IgD-negative memory B cell (primary cell): ENCODE measurements at regions not wholly inside any gene's neighbourhood (a gene's known extent, or its start where the extent isn't known, plus 50 kb on each side); places are given as distances from the start of the nearest gene placed in this dataset.
"Not testable (repeated sequence)": the region's sequence is repeated elsewhere in the genome, so short reads cannot be mapped to it uniquely, and the experiment has no call there.

Experiments used
- H3K27ac Mint-ChIP-seq, 3 donors: one replicate each; pipeline ENCODE4 v1.8.0; 2020 to 2022; ENCODE audit warnings: mild to moderate bottlenecking in 3 of 3, mixed read lengths in 3 of 3, moderate library complexity in 1 of 3
- H3K27me3 Mint-ChIP-seq: one replicate; pipeline ENCODE4 v1.8.0; 2021; ENCODE audit warnings: mixed read lengths
- H3K36me3 Mint-ChIP-seq: one replicate; pipeline ENCODE4 v1.8.0; 2020; ENCODE audit warnings: mild to moderate bottlenecking, mixed read lengths
- H3K4me1 Mint-ChIP-seq, 3 donors: one replicate each; pipeline ENCODE4 v1.8.0; 2020 to 2022; ENCODE audit warnings: mixed read lengths in 3 of 3, mild to moderate bottlenecking in 1 of 3
- H3K4me3 Mint-ChIP-seq, 4 donors: one replicate each; pipeline ENCODE4 v1.8.0; 2020 to 2022; ENCODE audit warnings: mild to moderate bottlenecking in 4 of 4, mixed read lengths in 4 of 4, moderate library complexity in 3 of 4
- H3K9me3 Mint-ChIP-seq, 3 donors: one replicate each; pipeline ENCODE4 v1.8.0; 2020 to 2021; ENCODE audit warnings: mixed read lengths in 3 of 3, mild to moderate bottlenecking in 1 of 3

DNA sequence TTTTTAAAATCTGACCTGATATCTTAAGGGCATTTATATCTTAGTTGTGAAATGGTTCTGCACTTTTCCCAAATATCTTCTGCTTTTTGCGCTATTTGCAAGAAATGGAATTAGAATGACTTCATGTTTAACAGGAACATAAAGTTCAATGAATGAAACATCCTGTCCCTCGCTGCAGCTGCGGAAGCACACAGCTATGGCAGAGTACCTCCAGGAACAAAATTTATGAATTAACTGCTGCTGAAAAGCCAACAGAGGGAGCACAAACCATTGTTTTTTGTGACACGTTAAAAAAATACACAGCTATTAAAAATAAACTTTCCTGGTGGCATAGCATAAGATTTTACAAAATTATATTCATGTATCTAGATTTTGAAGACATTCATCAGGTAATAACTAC, 404.4 kb upstream of the MDFIC2 start:
- Mint-ChIP-seq H3K4me3 (no peak overlapping the region), H3K9me3 (peaks cover 5 to 12% (median 7%) of the 10 kb centered on the region in 3 donors), H3K27ac (no peak overlapping the region), H3K36me3 (no peaks in the 10 kb centered on the region), H3K4me1 (peaks cover 0 to 1% (median 0%) of the 10 kb centered on the region in 3 donors), H3K27me3 (peaks cover 8% of the 10 kb centered on the region)

DNA sequence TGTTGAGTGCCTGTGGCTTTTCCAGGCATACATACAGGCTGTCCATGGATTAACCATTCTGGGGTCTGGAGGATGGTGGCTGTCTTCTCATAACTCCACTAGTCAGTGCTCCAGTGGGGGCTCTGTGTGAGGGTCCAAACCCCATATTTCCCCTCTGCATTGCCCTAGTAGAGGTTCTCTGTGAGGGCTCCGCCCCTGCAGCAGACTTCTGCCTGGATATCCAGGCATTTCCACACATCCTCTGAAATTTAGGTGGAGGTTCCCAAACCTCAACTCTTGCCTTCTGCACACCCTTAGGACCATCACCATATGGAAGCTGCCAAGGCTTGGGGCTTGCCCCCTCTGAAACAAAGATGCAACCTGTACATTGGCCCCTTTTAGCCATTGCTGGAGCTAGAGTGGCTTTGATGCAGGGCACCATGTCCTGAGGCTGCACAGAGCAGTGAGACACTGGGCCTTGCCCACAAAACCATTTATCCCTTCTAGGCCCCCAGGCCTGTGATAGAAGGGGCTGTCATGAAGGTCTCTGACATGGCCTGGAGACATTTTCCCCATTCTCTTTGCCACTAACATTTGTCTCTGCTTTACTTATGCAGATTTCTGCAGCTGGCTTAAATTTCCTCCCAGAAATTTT, 400.1 kb upstream of the MDFIC2 start:
- peaks cover 8 to 12% (median 11%) of the 10 kb centered on the region in 3 donors for H3K9me3 Mint-ChIP-seq
- no peak overlapping the region for H3K4me3 Mint-ChIP-seq
- peaks cover 4% of the 10 kb centered on the region for H3K27me3 Mint-ChIP-seq
- H3K36me3 Mint-ChIP-seq, result no peaks in the 10 kb centered on the region
- H3K27ac Mint-ChIP-seq, result no peak overlapping the region
- peaks cover 0 to 1% (median 0%) of the 10 kb centered on the region in 3 donors for H3K4me1 Mint-ChIP-seq

DNA sequence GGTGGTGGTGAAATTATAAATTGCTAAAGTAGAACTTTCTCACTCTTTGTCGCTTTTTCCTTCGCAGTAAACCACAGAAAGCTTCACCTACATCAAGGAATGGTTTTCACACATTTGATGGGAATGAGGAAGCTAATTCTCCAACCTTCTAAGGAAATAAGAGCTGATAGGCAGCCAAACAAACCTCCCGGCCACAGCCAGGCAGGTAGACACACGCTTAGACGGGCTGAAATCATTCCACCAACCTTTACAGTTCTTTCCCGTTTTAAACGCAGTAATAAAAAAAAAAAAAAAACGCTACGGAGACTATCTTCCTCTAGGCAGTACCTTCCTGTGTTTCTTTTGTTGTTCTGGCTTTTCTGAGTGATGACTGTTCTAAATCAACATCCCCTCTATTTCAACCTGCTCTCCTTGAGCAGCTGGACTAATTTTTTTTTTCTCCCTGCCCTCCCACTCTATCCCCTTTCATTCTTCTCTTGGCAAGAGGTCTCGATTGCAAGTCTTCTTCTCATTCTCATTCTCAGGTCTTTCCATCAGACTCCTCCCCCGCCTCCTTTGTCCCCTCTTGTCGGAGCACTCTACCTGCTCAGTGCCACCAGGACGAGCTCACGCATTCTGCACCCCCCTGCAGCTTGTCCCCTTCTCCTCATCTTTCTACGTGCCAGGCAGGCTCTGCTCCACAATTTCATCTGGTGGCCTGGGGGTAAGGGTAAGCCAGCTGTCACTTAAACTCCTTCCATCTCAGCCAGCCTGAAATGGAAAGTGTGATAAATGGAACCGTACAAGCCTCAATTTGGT, 391.1 kb upstream of the MDFIC2 start:
- H3K4me3 Mint-ChIP-seq, result no peak overlapping the region
- peaks cover 4% of the 10 kb centered on the region for H3K27me3 Mint-ChIP-seq
- no peak overlapping the region for H3K27ac Mint-ChIP-seq
- H3K4me1 Mint-ChIP-seq, result no peaks in the 10 kb centered on the region
- H3K9me3 Mint-ChIP-seq, result peaks cover 0 to 5% (median 0%) of the 10 kb centered on the region in 3 donors
- no peaks in the 10 kb centered on the region for H3K36me3 Mint-ChIP-seq

DNA sequence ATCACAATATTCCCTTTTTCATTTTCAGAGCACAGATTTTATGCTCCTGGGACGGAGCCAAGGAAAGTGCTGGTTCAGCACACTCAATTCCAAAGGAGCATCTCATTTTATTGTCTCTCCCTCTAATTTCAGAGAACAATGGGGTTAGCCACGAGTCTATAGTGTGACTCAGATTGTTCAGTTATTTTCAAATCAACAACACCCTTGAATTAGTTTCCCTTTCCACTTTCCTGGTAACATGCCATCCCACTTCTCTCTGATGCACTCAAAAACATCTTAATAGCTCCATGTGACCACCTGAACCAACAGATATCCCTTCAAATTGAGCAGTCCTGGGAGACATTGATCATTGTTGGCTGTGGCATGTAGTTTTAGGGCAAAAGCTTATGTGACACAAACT, 389.7 kb upstream of the MDFIC2 start:
- Mint-ChIP-seq H3K4me1 (no peaks in the 10 kb centered on the region), H3K9me3 (peaks cover 0 to 5% (median 0%) of the 10 kb centered on the region in 3 donors), H3K27me3 (peaks cover 7% of the 10 kb centered on the region), H3K27ac (no peak overlapping the region), H3K4me3 (no peak overlapping the region), H3K36me3 (no peaks in the 10 kb centered on the region)

DNA sequence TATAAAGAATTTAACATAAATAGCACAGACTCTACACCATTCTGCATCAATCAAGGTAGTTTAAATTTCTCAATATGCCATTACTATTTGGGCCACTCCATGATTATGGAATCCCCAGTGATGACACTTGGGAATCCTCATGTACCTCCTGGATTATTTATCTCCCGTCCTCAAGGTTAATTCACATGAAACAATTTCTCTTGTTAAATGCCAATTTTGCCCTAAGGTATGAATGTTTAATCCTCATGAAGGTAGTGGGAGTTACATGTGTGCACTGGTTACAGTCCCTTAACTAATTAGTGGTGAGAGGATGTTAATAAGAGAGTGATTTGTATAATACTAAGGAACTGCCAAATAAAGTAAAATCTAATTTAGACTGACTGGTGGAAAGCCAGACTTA, 372.3 kb upstream of the MDFIC2 start:
- Mint-ChIP-seq H3K27me3 (peaks cover 7% of the 10 kb centered on the region), H3K36me3 (no peaks in the 10 kb centered on the region), H3K4me3 (no peak overlapping the region), H3K9me3 (peaks cover 1 to 5% (median 2%) of the 10 kb centered on the region in 3 donors), H3K27ac (no peak overlapping the region), H3K4me1 (no peaks in the 10 kb centered on the region)

DNA sequence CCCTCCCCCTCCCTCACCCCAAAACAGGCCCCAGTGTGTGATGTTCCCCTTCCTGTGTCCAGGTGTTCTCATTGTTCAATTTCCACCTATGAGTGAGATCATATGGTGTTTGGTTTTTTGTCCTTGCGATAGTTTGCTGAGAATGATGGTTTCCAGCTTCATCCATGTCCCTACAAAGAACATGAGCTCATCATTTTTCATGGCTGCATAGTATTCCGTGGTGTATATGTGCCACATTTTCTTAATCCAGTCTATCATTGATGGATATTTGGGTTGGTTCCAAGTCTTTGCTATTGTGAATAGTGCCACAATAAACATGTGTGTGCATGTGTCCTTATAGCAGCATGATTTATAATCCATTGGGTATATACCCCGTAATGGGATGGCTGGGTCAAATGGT, 363.4 kb upstream of the MDFIC2 start:
- H3K9me3 Mint-ChIP-seq, result peaks cover 3 to 14% (median 4%) of the 10 kb centered on the region in 3 donors
- not testable (repeated sequence) for H3K4me1 Mint-ChIP-seq, H3K4me3 Mint-ChIP-seq

DNA sequence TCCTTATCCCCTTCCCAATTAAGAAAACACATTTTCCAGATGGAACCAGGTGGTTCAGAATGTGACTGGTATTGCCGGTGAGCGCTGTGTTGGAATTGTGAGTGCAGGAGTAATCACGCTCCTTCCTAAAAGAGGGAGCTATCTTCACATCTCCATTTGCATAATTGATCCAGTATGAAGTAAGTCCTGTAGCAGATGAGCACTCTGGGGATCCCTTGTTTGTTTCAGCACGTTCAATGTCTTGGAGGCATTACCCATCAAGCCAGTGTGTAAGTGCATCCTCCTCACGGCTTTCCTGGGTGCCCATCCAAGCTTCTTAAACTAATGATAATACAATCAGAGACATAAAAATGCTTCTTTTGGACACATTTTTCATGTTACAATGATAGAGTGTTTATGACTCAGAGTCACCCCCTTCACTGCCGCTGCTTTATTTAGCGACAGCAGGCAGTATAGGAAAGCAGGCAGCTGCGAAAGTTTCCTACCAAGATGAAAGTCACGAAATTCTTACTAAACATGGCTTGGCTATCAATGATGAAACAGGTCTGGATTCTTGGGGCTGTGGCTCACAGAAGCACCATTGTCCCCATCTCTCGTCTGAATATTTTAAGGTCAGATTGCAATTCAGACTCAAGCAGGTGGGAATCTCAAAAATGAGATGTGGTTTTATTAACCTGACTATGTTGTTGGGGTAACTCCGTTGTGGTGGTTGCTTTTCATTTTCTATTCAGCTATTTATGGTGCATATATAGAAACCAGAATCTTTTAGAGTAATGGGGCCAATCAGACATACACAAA, 346.3 kb upstream of the MDFIC2 start:
- H3K9me3 Mint-ChIP-seq, result peaks cover 0 to 9% (median 5%) of the 10 kb centered on the region in 3 donors
- peaks cover 3% of the 10 kb centered on the region for H3K27me3 Mint-ChIP-seq
- no peak overlapping the region for H3K27ac Mint-ChIP-seq
- H3K36me3 Mint-ChIP-seq, result peaks cover 2% of the 10 kb centered on the region
- H3K4me3 Mint-ChIP-seq, result no peak overlapping the region
- H3K4me1 Mint-ChIP-seq, result no peaks in the 10 kb centered on the region

More for the DNA sequence above, 363.4 kb upstream of the MDFIC2 start:
- not testable (repeated sequence) for H3K36me3 Mint-ChIP-seq, H3K27me3 Mint-ChIP-seq, H3K27ac Mint-ChIP-seq

DNA sequence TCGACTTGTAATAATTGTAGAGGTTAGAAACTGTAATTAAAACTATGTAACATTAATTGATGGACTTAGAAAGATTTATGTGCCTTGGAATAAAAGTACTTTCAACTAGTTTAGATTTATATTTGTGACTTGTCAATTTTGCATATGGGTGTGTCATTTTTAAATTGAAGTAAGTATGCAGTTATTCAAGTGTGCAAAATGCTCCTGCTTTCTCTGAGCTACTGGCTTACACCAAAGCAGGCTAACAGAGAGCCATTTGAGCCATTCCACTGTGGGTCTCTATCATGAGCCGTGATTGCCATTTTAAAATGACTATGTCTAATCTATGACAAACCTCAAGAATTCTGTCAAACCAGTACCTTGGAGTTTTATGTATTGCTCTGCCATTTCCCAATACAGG, 345.0 kb upstream of the MDFIC2 start:
- H3K27me3 Mint-ChIP-seq, result peaks cover 3% of the 10 kb centered on the region
- H3K36me3 Mint-ChIP-seq, result peaks cover 2% of the 10 kb centered on the region
- no peaks in the 10 kb centered on the region for H3K4me1 Mint-ChIP-seq
- H3K27ac Mint-ChIP-seq, result no peak overlapping the region
- no peak overlapping the region for H3K4me3 Mint-ChIP-seq
- peaks cover 0 to 9% (median 5%) of the 10 kb centered on the region in 3 donors for H3K9me3 Mint-ChIP-seq

DNA sequence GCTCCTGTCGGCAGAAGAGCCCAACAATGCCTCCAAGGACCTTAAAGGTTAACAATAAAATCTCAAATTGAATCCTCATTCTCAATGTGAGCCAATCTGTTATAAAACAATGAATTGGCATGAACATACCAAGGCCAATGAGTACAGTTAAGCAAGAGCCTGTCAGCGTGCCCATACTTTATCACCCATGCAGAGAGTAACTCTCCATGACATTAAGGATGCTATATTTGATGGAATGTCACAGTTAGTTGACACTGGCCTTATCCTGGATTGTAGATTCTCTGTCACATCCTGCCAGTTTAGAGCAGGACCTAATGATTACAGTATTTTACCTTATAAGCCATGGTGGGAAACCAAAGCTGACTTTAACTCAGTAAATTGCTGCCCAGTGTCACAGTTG, 335.4 kb upstream of the MDFIC2 start:
- Mint-ChIP-seq H3K9me3 (peaks cover 2 to 15% (median 7%) of the 10 kb centered on the region in 3 donors), H3K4me1 (no peaks in the 10 kb centered on the region), H3K27ac (no peak overlapping the region), H3K27me3 (peaks cover 2% of the 10 kb centered on the region), H3K36me3 (no peaks in the 10 kb centered on the region), H3K4me3 (no peak overlapping the region)

DNA sequence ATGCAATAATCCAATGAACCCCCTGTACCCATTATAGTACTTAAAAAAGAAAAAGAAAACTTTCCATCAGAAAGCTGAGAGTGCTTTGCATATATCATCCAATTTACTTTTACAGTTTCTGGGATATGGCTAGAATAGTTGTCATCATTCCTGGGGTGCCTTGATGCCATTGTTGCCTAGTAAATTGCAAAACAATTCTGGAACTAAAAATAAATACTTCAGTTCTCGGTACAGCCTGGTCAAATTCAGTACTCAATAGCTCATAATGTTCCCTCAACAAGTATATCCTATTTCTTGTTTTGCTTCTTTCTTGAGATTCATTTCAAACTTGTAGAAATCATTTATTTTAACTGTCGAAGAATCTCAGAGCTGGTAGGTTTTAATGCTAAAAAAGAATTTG, 334.7 kb upstream of the MDFIC2 start:
- H3K27me3 Mint-ChIP-seq, result peaks cover 2% of the 10 kb centered on the region
- H3K27ac Mint-ChIP-seq, result no peak overlapping the region
- no peaks in the 10 kb centered on the region for H3K4me1 Mint-ChIP-seq
- H3K9me3 Mint-ChIP-seq, result peaks cover 2 to 15% (median 7%) of the 10 kb centered on the region in 3 donors
- H3K36me3 Mint-ChIP-seq, result no peaks in the 10 kb centered on the region
- no peak overlapping the region for H3K4me3 Mint-ChIP-seq

DNA sequence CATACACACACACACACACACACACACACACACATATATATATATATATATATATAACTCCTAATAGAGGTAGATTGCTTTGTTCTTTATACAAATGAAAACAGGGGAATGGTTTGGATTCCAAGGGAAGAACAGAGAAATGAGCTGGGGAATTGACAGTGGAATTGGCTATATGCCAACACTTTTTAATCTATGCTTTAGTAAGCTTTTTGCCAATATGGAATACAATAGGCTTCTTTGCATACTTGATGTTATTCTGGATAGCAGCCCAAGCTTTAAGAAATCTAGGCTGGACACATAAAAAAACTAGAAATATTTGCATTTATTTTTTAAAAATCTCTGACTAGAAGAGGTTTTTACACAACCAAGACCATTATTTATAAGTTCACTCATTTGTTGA, 334.2 kb upstream of the MDFIC2 start:
- Mint-ChIP-seq H3K4me1 (no peaks in the 10 kb centered on the region), H3K9me3 (peaks cover 0 to 15% (median 7%) of the 10 kb centered on the region in 3 donors), H3K36me3 (no peaks in the 10 kb centered on the region), H3K4me3 (no peak overlapping the region), H3K27ac (no peak overlapping the region), H3K27me3 (no peaks in the 10 kb centered on the region)

DNA sequence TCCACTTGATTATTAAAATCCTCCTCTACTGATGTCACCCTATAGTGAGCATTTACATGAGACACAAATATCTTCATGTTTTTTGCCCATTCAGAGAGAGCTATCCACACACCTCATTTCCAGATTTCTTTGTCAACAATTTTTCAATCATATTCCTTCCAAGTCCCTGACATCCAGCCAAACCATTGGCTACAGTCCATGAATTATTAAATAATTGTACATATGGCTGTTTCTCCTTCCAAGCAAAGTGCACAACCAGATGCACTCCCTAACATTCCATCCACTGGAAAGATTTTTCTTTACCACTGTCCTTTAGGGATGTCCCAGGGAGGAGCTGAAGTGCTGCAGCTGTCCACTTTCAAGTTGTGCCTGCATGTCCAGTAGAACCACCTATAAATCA, 328.0 kb upstream of the MDFIC2 start:
- no peak overlapping the region for H3K4me3 Mint-ChIP-seq
- peaks cover 1% of the 10 kb centered on the region for H3K27me3 Mint-ChIP-seq
- H3K4me1 Mint-ChIP-seq, result no peaks in the 10 kb centered on the region
- H3K27ac Mint-ChIP-seq, result no peak overlapping the region
- no peaks in the 10 kb centered on the region for H3K36me3 Mint-ChIP-seq
- peaks cover 5 to 17% (median 8%) of the 10 kb centered on the region in 3 donors for H3K9me3 Mint-ChIP-seq

DNA sequence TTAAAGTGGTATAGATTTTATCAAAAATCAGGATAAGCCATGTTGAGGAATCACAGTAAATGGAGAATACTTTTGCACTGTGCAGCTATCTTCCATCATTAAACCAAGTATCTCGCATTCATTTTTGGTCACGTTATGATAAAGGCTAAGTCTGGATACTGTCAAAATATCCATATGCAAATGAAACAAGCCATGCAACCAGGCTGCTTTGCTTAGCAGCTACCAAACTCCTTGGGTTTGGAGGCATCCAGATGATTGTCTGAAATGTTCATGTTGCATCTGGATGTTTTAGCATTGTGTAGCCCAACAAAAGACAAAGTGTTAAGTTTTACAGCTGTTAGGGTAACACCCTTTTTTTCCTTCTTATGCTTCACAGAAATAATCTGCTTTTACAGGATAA, 322.9 kb upstream of the MDFIC2 start:
- Mint-ChIP-seq H3K36me3 (no peaks in the 10 kb centered on the region), H3K27ac (no peak overlapping the region), H3K9me3 (peaks cover 4 to 5% (median 5%) of the 10 kb centered on the region in 3 donors), H3K4me3 (no peak overlapping the region), H3K4me1 (no peaks in the 10 kb centered on the region), H3K27me3 (no peaks in the 10 kb centered on the region)

DNA sequence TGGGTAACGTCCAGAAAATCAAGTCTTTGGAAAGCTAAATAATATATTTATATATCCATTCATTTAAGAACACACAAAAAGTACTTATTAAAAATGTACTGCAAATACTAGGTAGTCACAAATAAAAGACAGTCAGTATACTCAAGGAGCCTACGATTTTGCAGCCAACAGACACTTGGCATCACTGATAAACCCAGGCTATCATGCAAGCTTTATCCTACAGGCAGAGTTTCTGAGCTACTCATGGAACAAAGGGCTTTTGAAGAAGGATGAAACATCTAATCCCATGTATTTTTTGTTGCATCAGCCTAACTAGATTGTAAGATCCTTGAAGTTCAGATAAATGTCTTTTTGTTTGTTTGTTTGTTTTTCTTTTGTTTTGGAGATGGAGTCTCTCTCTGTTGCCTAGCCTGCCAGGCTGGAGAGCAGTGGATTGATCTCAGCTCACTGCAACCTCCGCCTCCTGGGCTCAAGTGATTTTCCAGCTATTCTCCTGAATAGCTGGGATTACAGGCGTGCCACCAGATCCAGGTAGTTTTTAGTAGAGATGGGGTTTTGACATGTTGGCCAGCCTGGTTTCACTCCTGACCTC, 319.4 kb upstream of the MDFIC2 start:
- H3K27ac Mint-ChIP-seq, result no peak overlapping the region
- no peaks in the 10 kb centered on the region for H3K9me3 Mint-ChIP-seq
- H3K27me3 Mint-ChIP-seq, result no peaks in the 10 kb centered on the region
- H3K4me3 Mint-ChIP-seq, result no peak overlapping the region
- no peaks in the 10 kb centered on the region for H3K36me3 Mint-ChIP-seq
- no peaks in the 10 kb centered on the region for H3K4me1 Mint-ChIP-seq

DNA sequence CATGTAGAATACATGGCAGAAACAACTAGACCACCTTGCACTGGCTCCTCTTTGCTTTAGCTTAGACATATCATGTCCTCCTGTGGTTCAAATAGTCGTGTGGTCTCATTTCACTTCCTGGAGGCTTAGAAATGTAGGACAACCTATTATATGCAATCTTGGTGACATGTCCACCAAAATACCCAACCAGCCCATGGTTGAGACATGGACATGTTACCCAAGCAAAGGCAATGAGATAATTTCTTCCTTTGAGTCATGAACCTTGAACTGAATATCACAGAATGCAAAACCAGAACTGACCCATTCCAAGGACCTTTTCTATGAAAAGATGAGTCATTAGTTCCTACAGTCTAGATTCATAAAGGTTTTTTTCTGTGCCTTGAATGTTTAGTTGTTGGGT, 309.0 kb upstream of the MDFIC2 start:
- H3K27me3 Mint-ChIP-seq, result peaks cover 5% of the 10 kb centered on the region
- no peaks in the 10 kb centered on the region for H3K36me3 Mint-ChIP-seq
- H3K4me1 Mint-ChIP-seq, result no peaks in the 10 kb centered on the region
- H3K27ac Mint-ChIP-seq, result no peak overlapping the region
- H3K4me3 Mint-ChIP-seq, result no peak overlapping the region
- H3K9me3 Mint-ChIP-seq, result no peaks in the 10 kb centered on the region
